ENCODE measurements at regions not wholly inside any gene's neighbourhood (a gene's known extent, or its start where the extent isn't known, plus 50 kb on each side); places are given as distances from the start of the nearest gene placed in this dataset.

- TF ChIP-seq RARB (CRISPR knock-in tag; IDR thresholded peaks at IDR 0.05) (no peak), ZFP3 (CRISPR knock-in tag; IDR thresholded peaks at IDR 0.05) (no peak), CSDC2 (CRISPR knock-in tag; IDR thresholded peaks at IDR 0.05) (no peak)
- TF ChIP-seq, protein P1, sequence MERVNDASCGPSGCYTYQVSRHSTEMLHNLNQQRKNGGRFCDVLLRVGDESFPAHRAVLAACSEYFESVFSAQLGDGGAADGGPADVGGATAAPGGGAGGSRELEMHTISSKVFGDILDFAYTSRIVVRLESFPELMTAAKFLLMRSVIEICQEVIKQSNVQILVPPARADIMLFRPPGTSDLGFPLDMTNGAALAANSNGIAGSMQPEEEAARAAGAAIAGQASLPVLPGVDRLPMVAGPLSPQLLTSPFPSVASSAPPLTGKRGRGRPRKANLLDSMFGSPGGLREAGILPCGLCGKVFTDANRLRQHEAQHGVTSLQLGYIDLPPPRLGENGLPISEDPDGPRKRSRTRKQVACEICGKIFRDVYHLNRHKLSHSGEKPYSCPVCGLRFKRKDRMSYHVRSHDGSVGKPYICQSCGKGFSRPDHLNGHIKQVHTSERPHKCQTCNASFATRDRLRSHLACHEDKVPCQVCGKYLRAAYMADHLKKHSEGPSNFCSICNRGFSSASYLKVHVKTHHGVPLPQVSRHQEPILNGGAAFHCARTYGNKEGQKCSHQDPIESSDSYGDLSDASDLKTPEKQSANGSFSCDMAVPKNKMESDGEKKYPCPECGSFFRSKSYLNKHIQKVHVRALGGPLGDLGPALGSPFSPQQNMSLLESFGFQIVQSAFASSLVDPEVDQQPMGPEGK (CRISPR knock-in tag; IDR thresholded peaks at IDR 0.05; ENCODE audit: borderline replicate concordance) = no peak
- TF ChIP-seq, protein P2, sequence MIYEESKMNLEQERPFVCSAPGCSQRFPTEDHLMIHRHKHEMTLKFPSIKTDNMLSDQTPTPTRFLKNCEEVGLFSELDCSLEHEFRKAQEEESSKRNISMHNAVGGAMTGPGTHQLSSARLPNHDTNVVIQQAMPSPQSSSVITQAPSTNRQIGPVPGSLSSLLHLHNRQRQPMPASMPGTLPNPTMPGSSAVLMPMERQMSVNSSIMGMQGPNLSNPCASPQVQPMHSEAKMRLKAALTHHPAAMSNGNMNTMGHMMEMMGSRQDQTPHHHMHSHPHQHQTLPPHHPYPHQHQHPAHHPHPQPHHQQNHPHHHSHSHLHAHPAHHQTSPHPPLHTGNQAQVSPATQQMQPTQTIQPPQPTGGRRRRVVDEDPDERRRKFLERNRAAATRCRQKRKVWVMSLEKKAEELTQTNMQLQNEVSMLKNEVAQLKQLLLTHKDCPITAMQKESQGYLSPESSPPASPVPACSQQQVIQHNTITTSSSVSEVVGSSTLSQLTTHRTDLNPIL (CRISPR knock-in tag; IDR thresholded peaks at IDR 0.05; ENCODE audit: low read depth) = no peak
Observed at GRCh38 chr1:243991650-243992049, 59.4 kb upstream of the ZBTB18 start.

Measured in SK-N-SH treated with all-trans-retinoic acid at 6 μM for 48 hours (cell line).